ENCODE measurements at regions not wholly inside any gene's neighbourhood (a gene's known extent, or its start where the extent isn't known, plus 50 kb on each side); places are given as distances from the start of the nearest gene placed in this dataset.

DNA sequence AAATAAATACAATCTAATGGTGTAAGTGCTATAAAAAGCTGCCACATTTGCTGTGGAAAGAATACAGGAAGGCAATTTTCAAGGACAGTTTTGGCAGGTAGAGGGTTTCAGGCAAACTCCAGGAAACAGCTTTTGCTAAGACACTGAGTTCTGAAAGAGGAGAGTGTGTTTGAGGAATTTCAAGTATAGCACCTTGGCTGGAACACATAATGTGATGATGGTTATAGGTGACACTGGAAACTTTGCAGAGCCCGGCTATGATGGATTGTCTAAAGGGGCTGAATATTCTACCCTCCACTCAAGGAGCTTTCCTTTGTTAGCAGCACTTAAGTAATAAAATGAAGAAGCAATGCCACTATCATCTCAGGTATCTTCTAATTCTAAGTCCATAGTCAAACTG is 209.4 kb upstream of the TGFBR2 start:
- DNase-seq (ENCODE audit: low read depth, low spot score) = no peak
- in situ Hi-C loops (cut with HindIII; ENCODE audit: low pct_unique_long_range_greater_than_20kb, low sequenced_read_pairs) = no loop called here

- in situ Hi-C loops (cut with HindIII; ENCODE audit: low pct_unique_long_range_greater_than_20kb, low sequenced_read_pairs) = no loop called here
Measured at GRCh38 chr3:30399394-30400181, 206.8 kb upstream of the TGFBR2 start.

DNA sequence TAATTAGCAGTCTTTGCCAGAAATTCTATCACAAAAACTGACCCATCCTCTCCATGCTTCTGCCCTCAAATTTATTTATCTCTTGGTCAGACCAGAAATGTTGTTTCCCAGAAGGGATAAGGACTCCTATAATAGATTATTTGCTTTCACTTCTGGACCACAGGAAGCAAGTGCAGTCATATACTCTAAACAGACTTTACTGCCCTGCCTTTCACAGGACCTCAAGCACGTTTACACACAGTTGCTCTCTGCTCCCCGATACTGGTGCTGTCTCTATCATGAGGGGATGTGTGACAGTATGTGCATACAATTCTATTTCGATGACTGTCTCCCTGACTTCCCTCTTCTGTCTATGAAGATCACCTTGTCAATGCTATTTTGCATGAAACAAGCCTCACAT is 205.5 kb upstream of the TGFBR2 start:
- no peak for DNase-seq (ENCODE audit: low read depth, low spot score)
- in situ Hi-C loops (cut with HindIII; ENCODE audit: low pct_unique_long_range_greater_than_20kb, low sequenced_read_pairs) = no loop called here

More at GRCh38 chr3:30399394-30400181, 206.8 kb upstream of the TGFBR2 start:
- DNase-seq (ENCODE audit: low read depth, low spot score) = no peak

DNA sequence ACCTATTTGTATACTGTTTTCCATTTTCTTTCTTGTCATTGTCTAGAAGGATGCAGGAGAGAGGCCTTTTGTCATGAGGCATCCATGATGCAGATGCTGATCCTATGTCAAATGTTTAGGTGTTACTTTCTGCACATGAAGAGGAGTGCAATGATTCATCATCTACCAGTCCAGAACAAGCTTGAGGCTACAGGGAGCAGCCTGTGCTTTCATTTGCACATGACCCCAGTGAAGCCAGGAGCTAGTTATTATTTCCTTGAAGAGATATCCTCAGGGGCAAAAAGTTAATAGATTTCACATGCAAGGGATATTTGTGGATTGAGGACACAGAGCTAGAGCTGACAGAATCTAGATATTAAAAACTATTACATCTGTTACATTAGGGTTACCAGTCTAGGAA is 204.4 kb upstream of the TGFBR2 start:
- DNase-seq (ENCODE audit: low read depth, low spot score) = peak; percentile 58
- in situ Hi-C loops (cut with HindIII; ENCODE audit: low pct_unique_long_range_greater_than_20kb, low sequenced_read_pairs) = no loop called here

GRCh38 chr3:30407651-30408050 is 198.8 kb upstream of the TGFBR2 start:
- no peak for DNase-seq (ENCODE audit: low read depth, low spot score)
- in situ Hi-C loops (cut with HindIII; ENCODE audit: low pct_unique_long_range_greater_than_20kb, low sequenced_read_pairs) = no loop called here

DNA sequence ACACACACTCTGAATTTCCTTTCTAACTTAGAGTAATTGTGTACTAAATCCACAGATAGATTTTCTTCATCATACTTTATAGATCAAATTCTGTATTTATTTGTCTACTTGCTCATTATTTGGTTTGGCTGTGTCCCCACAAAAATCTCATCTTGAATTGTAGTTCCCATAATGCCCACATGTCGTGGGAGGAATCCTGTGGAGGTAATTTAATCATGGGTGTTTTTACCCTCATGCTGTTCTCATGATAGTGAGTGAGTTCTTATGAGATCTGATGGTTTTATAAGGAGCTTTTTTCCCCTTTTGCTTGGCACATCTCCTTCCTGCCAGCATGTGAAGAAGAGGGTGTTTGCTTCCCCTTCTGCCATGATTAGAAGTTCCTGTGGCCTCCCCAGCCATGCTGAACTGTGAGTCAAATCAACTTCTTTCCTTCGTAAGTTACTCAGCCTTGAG is 198.3 kb upstream of the TGFBR2 start:
- no peak for DNase-seq (ENCODE audit: low read depth, low spot score)
- in situ Hi-C loops (cut with HindIII; ENCODE audit: low pct_unique_long_range_greater_than_20kb, low sequenced_read_pairs) = no loop called here

GRCh38 chr3:30418443-30418842 is 188.0 kb upstream of the TGFBR2 start:
- in situ Hi-C loops (cut with HindIII; ENCODE audit: low pct_unique_long_range_greater_than_20kb, low sequenced_read_pairs) = no loop called here
- DNase-seq (ENCODE audit: low read depth, low spot score) = no peak

DNA sequence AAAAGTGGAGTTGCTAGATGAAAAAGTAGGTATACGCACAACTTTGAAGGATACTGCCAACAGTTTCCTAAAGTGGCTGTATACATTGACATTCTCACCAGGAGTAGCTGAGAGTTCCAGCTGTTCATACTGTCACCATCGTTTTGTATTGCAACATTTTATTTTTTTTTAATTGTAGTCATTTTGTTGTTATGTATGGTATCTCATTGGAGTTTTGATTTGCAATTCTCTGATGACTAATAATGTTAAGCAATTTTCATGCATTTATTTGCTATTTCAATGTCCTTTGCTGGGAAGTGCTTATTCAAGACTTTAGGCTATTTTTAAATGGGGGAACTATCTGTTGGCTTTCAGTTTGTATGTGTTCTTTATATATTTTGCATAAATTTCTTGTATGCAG is 185.1 kb upstream of the TGFBR2 start:
- in situ Hi-C loops (cut with HindIII; ENCODE audit: low pct_unique_long_range_greater_than_20kb, low sequenced_read_pairs) = no loop called here
- DNase-seq (ENCODE audit: low read depth, low spot score) = no peak

DNA sequence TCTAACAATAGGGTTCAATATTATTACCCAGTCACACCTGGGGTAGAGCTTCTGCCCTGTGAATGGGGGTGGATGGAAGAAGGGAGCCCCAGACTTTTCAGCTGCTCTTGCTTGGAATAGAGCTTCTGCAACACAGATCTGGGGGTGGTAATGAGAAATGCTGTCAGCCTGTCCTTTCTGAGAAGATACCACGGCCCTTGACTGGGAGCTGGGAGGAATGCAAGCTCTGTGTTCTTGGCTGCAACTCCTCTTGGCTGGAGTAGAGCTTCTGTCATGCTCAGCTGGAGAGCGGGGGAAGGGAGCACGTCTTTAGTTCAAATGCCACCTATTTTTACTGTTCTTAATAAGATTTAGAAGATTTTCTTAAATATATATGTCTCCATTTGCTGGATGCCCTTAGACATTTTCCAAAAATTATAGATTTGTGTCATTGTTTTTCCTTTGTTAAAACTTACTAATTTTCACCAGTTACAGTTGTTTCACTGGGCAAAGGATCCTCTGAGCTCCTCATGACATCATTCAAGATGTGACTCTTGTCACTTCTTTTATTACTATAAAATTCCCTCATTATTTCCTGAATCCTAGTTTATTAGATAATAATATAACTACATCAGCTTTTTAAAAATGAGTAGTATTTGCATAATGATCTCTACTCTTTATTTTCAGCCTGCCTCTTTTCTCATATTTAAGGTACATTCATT is 180.0 kb upstream of the TGFBR2 start:
- in situ Hi-C loops (cut with HindIII; ENCODE audit: low pct_unique_long_range_greater_than_20kb, low sequenced_read_pairs) = no loop called here
- DNase-seq (ENCODE audit: low read depth, low spot score) = no peak

DNA sequence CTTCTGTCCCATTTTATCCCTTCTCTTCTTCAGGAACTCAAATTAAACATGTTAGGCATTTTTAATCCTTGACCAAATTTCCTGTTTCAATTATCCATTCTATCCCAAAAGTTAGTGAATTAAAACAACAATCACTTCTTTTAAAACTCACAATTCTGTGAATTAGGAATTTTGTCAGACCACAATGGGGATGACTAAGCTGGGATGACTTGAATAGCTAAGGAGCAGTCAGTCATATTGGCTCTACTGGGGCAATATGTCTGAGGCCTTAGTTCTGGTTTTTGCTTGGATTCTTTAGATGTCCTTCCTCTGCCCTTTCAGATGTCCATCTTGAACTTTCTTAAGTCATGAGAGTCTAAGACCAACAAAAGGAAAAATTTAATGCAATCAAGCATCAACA is 178.2 kb upstream of the TGFBR2 start:
- DNase-seq (ENCODE audit: low read depth, low spot score) = no peak
- in situ Hi-C loops (cut with HindIII; ENCODE audit: low pct_unique_long_range_greater_than_20kb, low sequenced_read_pairs) = no loop called here

GRCh38 chr3:30435861-30436331 is 170.5 kb upstream of the TGFBR2 start:
- in situ Hi-C loops (cut with HindIII; ENCODE audit: low pct_unique_long_range_greater_than_20kb, low sequenced_read_pairs) = no loop called here
- DNase-seq (ENCODE audit: low read depth, low spot score) = no peak

DNA sequence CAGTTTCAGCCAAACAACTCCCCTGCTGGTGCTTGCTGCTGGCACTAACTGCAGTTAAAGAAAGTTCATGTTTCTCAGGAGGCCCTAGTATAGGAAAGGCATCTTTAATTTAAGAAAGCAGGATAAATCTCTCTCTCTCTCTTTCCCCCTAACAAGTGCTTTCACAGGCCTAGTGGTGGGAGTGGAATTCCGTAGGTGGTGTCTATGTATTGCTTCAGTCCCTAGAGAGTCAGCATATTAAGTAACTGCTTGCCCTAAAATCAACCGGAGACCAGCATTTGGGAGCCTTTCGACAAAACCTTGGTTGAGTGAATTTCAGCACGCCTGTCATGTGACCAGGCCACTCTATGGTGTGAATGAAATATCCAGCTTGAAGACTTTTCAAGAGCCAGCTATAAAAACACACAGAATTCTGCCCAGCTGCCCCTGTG is 169.2 kb upstream of the TGFBR2 start:
- in situ Hi-C loops (cut with HindIII; ENCODE audit: low pct_unique_long_range_greater_than_20kb, low sequenced_read_pairs) = no loop called here
- DNase-seq (ENCODE audit: low read depth, low spot score) = peak; percentile 16

GRCh38 chr3:30438126-30438525 is 168.3 kb upstream of the TGFBR2 start:
- no peak for DNase-seq (ENCODE audit: low read depth, low spot score)
- in situ Hi-C loops (cut with HindIII; ENCODE audit: low pct_unique_long_range_greater_than_20kb, low sequenced_read_pairs) = no loop called here

- in situ Hi-C loops (cut with HindIII; ENCODE audit: low pct_unique_long_range_greater_than_20kb, low sequenced_read_pairs) = no loop called here
- DNase-seq (ENCODE audit: low read depth, low spot score) = no peak
Measured at GRCh38 chr3:30439451-30440053, 166.8 kb upstream of the TGFBR2 start.

DNA sequence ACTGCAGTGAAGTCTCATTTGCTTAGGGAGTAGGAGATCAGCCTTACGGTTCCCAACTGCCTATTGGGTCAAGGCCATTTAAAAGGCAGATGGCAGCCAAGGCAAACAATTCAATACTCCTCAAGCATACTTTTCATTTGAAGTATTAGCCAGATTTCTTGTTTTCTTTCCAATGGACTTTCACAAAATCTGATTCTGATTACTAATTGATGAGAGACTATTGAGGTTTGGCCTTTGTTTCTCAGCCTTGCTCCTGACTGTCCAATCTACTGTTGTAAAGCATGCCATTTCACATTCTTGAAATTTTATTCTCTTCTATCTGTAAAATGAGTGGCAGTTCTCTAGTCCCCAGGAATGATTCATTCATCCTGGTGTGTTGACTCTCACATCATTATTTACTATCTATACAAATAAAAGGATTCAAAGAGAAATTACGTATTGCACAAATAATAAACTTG is 166.2 kb upstream of the TGFBR2 start:
- in situ Hi-C loops (cut with HindIII; ENCODE audit: low pct_unique_long_range_greater_than_20kb, low sequenced_read_pairs) = no loop called here
- no peak for DNase-seq (ENCODE audit: low read depth, low spot score)

- in situ Hi-C loops (cut with HindIII; ENCODE audit: low pct_unique_long_range_greater_than_20kb, low sequenced_read_pairs) = no loop called here
- DNase-seq (ENCODE audit: low read depth, low spot score) = no peak
Measured at GRCh38 chr3:30440880-30441279, 165.5 kb upstream of the TGFBR2 start.

DNA sequence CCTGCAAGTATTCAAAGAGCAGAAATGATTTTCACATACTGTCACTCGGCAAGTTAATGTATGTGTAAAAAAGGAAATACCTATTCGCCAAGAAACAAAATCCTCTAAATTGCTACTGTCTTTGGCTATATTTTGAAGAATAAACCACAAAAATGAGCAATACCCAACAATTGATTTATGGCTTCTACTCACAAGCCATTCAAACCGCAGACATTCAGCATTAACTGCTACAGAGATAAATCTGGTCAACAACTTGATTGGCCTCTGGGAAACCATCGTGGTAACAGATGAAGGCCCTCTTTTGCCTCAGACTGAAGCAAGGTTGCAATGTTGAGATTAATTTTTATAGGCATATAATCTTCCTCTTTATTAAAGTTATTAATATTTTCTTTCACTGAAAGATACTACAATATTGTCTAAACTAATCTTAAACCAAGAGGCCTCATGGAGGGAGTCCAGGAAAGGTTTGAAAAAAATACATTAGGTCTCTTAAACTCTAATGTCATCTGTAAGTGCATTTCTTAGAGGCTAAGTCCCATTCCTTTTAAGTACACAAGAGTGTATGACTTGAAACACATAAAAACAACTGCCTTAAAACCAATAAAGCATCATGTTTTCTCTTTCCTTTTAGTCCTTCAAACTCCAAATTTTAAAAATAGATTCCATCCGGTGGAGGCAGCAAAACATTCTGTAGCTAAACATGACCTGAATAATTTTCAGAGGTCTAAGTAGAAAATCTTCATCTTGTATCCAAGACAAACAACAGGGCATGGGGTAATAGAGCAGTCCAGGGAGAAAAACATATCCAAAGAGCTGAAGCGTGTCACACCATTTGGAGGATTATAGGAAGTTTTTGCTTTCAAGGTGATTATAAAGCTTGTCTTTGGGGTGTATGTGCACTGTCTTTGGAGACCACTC is 162.4 kb upstream of the TGFBR2 start:
- in situ Hi-C loops (cut with HindIII; ENCODE audit: low pct_unique_long_range_greater_than_20kb, low sequenced_read_pairs) = no loop called here
- no peak for DNase-seq (ENCODE audit: low read depth, low spot score)

Measured in SK-MEL-5 (cell line).